ENCODE measurements at regions not wholly inside any gene's neighbourhood (a gene's known extent, or its start where the extent isn't known, plus 50 kb on each side); places are given as distances from the start of the nearest gene placed in this dataset.

DNA sequence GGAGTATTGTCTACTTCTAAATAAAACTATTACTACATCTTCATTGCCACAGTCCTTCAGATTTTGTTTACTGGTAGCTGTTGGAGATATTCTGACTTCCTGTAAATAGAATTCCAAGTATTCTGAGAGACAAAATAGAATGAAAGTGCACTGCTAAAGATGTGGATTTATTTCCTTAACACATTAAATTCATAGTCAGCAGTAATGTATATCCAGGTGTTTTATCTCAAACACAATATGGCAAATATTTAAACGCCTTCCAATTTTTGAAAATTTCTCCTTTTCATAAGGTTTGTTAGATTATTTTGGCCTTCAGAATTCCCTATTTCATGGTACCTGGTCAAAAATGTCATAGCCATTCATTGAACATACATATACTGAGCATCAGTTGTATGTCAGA lies 84.3 kb upstream of the MEI4 start:
- no peak for FAIRE-seq
- intact Hi-C loops (cut with micrococcal nuclease; ENCODE audit: unreplicated experiment), result no loop called here
- ChIA-PET CTCF (no interaction called here), POLR2A (no interaction called here), SMC1A (ENCODE audit: uncharacterized antibody, unreplicated experiment) (interaction anchor here (1.3 to 2.2 kb wide), 5 partner anchors 9 to 48 kb away, joined by 3 to 10 read pairs (median 5); no protein-coding TSS in a partner anchor), RAD21 (ENCODE audit: unreplicated experiment) (interaction anchor here (1.2 to 2.5 kb wide), 3 partner anchors 15 to 22 kb away, joined by 3 to 10 read pairs (median 4); no protein-coding TSS in a partner anchor)
- Histone ChIP-seq H3K27ac (ENCODE audit: control insufficient read depth, insufficient read depth) (no peak overlapping the region), H3K4me2 (ENCODE audit: control insufficient read depth, insufficient read depth) (no peak overlapping the region), H3K79me2 (ENCODE audit: control insufficient read depth, insufficient read depth, low read length) (no peaks in the 10 kb centered on the region), H3K4me1 (ENCODE audit: control insufficient read depth, insufficient read depth, low read length) (no peaks in the 10 kb centered on the region), H3K36me3 (ENCODE audit: control insufficient read depth in 2 of 2, insufficient read depth in 2 of 2, low read length in 1 of 2) (no peaks in the 10 kb centered on the region), H2AFZ (ENCODE audit: control insufficient read depth, low read depth, low read length) (no peak overlapping the region), H4K20me1 (ENCODE audit: control insufficient read depth, insufficient read depth) (no peaks in the 10 kb centered on the region), H3K27me3 (replicated peaks in 1 of 2; ENCODE audit: control insufficient read depth in 2 of 2, insufficient read depth in 2 of 2, low read length in 1 of 2) (no peaks in the 10 kb centered on the region), H3K9me3 (replicated peaks; ENCODE audit: control insufficient read depth, insufficient read depth, low read length) (no peaks in the 10 kb centered on the region), H3K4me3 (no peak overlapping the region), H3K9ac (ENCODE audit: control insufficient read depth, insufficient read depth, low read length) (no peak overlapping the region)
- TF ChIP-seq TCF3 (IDR thresholded peaks at IDR 0.05; ENCODE audit: borderline replicate concordance, insufficient read depth, low read depth, low read length), result no peak
- no peak for TF ChIP-seq JUNB (IDR thresholded peaks at IDR 0.05)
- TF ChIP-seq, protein P1, sequence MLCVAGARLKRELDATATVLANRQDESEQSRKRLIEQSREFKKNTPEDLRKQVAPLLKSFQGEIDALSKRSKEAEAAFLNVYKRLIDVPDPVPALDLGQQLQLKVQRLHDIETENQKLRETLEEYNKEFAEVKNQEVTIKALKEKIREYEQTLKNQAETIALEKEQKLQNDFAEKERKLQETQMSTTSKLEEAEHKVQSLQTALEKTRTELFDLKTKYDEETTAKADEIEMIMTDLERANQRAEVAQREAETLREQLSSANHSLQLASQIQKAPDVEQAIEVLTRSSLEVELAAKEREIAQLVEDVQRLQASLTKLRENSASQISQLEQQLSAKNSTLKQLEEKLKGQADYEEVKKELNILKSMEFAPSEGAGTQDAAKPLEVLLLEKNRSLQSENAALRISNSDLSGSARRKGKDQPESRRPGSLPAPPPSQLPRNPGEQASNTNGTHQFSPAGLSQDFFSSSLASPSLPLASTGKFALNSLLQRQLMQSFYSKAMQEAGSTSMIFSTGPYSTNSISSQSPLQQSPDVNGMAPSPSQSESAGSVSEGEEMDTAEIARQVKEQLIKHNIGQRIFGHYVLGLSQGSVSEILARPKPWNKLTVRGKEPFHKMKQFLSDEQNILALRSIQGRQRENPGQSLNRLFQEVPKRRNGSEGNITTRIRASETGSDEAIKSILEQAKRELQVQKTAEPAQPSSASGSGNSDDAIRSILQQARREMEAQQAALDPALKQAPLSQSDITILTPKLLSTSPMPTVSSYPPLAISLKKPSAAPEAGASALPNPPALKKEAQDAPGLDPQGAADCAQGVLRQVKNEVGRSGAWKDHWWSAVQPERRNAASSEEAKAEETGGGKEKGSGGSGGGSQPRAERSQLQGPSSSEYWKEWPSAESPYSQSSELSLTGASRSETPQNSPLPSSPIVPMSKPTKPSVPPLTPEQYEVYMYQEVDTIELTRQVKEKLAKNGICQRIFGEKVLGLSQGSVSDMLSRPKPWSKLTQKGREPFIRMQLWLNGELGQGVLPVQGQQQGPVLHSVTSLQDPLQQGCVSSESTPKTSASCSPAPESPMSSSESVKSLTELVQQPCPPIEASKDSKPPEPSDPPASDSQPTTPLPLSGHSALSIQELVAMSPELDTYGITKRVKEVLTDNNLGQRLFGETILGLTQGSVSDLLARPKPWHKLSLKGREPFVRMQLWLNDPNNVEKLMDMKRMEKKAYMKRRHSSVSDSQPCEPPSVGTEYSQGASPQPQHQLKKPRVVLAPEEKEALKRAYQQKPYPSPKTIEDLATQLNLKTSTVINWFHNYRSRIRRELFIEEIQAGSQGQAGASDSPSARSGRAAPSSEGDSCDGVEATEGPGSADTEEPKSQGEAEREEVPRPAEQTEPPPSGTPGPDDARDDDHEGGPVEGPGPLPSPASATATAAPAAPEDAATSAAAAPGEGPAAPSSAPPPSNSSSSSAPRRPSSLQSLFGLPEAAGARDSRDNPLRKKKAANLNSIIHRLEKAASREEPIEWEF (IDR thresholded peaks at IDR 0.05; ENCODE audit: insufficient replicate concordance, low read depth, low read length), result no peak
- TF ChIP-seq, protein P2, sequence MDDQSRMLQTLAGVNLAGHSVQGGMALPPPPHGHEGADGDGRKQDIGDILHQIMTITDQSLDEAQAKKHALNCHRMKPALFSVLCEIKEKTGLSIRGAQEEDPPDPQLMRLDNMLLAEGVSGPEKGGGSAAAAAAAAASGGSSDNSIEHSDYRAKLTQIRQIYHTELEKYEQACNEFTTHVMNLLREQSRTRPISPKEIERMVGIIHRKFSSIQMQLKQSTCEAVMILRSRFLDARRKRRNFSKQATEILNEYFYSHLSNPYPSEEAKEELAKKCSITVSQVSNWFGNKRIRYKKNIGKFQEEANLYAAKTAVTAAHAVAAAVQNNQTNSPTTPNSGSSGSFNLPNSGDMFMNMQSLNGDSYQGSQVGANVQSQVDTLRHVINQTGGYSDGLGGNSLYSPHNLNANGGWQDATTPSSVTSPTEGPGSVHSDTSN (IDR thresholded peaks at IDR 0.05; ENCODE audit: insufficient replicate concordance, low read depth, low read length), result no peak
- no peak for TF ChIP-seq STAT1 (conservative IDR thresholded peaks at IDR 0.05)
- no peak for TF ChIP-seq IRF4 (IDR thresholded peaks at IDR 0.05; ENCODE audit: low read depth, low read length)
- no peak for TF ChIP-seq RB1 (IDR thresholded peaks at IDR 0.05; ENCODE audit: borderline replicate concordance)
- 0% methylated on average over 1 of the region's 1 CpG for WGBS (ENCODE audit: insufficient coverage, insufficient replicate concordance, low lambda C conversion rate, missing lambda C conversion rate)
- BruUV-seq (replicated peaks), result no TSS peak
- in situ Hi-C loops (cut with MboI), result no loop called here
- no peak for DNase-seq (ENCODE audit: low read depth, low spot score)
- no peak for ATAC-seq

Data from GM12878 (cell line).